COLO829 (cell line): ENCODE measurements at regions not wholly inside any gene's neighbourhood (a gene's known extent, or its start where the extent isn't known, plus 50 kb on each side); places are given as distances from the start of the nearest gene placed in this dataset.
"Not testable (repeated sequence)": the region's sequence is repeated elsewhere in the genome, so short reads cannot be mapped to it uniquely, and the experiment has no call there.

ENCODE experiments used
- DNase-seq: peaks from one replicate; pipeline ENCODE4 v3.0.0; 2012; ENCODE audit warnings: low spot score

DNA sequence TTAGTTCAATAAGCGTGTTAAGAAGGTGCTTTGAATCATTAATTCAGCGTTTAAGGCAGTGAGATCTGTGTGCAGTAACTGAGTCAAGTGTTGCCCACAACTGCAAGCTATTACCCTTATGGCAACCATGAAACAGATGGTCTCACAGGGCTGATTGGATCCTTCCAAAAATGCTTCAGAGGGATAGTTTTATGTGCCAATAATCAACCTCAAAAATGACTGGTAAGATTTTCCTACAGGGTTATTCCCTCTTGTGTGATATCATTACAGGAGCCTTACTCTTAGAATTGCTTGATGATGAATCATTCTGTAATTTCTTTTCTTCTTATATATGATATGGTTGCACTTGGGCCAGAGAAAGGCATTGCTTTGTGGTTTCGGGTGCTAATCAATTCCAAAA is 1299.2 kb upstream of the ATXN8OS start:
- no peak for DNase-seq

DNA sequence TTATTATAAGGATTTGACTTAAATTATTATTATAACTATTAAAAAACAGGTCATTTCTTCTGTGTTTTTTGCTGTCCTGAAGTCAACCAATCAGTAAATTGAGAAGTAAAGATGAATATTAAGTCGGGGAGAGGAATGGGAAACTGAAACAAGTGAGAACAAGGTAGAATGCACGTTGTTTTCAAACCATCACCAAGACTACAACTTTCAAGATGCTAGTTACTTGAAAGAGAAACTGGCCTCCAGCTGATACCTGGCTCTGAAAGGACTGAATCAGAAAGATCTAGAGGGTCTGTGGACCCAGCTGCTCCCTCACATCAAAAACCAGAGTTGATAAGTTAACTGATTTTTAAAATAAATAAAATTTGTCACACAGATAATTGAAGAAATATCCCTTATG is 1301.5 kb upstream of the ATXN8OS start:
- DNase-seq: no peak

- no peak for DNase-seq
Measured at GRCh38 chr13:68784275-68784674, 1323.4 kb upstream of the ATXN8OS start.

- DNase-seq: no peak
Measured at GRCh38 chr13:68759617-68760016, 1348.0 kb upstream of the ATXN8OS start.

DNA sequence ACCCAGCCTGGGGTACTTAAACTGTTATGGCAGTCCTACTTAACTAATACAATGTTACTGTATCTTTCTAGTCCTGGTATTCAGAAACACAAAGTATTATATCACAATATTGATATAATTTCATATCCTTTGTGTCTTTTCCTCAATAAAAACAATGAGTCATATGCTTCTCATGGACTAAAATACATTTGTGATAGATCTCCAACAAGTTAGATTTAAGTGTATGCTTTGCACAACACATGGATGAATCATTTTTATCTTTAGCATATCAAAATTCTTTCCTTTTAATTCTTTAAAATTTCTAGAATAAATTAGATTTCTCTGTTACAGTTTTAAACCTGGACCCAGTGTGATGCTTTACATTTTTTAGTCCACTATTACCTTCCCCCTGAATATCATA is 1357.8 kb upstream of the ATXN8OS start:
- DNase-seq: no peak

- no peak for DNase-seq
Measured at GRCh38 chr13:68748038-68748437, 1359.6 kb upstream of the ATXN8OS start.

DNA sequence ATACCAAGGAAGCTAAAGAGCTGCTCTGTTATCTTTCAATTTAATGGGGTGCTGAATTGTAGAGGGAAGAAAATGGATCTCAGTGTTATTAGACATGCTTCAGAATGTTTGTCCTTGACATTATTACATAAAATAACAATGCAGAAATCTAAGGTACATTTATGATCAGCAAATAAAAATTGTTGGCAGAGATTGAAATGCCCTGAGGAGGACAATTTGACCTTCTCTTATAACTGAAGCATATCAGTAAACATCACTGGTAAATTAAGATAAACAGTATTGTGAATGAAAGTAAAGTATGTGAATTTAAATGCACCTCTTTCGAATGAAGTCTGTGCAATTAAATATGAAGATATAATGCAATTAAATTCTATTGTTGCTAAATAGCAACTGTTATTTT is 1362.1 kb upstream of the ATXN8OS start:
- DNase-seq: no peak

- DNase-seq: no peak
Measured at GRCh38 chr13:68736961-68737360, 1370.7 kb upstream of the ATXN8OS start.

GRCh38 chr13:68727798-68728197 is 1379.8 kb upstream of the ATXN8OS start:
- no peak for DNase-seq

DNA sequence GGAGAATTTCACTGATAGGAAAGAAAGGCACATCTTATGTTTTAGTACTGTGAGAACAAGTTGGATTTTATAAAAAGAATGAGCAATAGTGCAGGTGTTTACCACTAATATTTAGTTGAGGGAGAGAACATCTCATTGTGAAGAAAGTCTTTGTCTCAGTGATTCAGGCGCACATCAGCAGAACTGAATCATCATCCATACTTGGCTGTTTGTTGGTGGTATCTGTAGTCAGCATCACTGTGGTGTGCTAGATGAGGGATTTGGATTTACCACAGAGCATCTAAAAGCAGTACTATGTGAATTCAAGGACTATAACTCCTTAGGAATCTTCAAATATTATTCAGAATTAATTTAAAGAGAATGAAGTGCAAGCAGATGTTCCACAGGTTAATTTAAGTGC is 1380.5 kb upstream of the ATXN8OS start:
- DNase-seq: no peak

GRCh38 chr13:68719815-68720214 is 1387.8 kb upstream of the ATXN8OS start:
- DNase-seq: no peak

GRCh38 chr13:68715651-68716050 is 1392.0 kb upstream of the ATXN8OS start:
- DNase-seq: peak; percentile 9

DNA sequence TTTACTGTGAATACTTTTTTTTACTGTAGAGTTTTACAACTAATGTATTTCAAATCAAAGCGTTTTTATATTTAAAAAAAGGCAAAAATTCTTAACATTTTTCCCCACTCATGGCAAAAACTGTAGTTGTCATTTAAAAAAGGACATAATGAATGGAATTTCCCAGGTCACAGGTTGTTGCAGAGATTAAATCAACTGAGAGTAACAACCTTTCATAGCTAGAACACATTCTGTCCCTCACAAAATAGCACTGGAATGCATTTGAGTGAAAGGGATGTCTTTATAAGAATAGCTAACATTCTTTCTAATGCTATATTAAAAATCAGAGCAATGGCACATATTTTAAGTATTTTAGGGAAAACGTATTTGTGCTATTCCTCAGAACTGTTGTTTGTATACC is 1393.3 kb upstream of the ATXN8OS start:
- no peak for DNase-seq

- no peak for DNase-seq
Measured at GRCh38 chr13:68713394-68713793, 1394.2 kb upstream of the ATXN8OS start.

DNA sequence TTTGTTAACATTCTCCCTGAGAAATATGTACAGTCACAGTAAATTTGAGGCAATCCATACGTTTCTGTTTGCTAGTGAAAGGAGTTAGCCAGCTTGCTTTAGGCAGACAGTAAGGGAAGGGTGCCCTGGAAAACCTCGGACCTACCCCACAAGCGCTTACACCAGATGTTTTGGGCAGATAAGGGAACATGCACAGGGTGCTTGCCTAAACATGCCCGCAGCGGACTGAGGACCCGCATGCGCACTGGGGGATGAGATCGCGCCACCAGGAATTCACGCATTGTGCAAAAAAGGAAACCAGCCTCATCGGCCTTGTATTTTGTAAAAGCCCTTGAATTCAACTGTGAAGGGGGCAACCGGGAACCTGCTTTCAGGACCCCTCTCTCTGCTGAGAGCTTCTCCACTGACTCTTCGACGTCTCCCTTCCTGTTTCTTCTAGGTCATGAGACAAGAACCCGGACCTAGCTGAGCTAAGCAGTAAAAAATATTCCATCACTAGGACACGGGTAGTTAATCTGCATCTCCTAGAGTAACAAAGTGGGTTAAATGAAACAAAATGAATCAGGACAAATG is 1399.2 kb upstream of the ATXN8OS start:
- no peak for DNase-seq

DNA sequence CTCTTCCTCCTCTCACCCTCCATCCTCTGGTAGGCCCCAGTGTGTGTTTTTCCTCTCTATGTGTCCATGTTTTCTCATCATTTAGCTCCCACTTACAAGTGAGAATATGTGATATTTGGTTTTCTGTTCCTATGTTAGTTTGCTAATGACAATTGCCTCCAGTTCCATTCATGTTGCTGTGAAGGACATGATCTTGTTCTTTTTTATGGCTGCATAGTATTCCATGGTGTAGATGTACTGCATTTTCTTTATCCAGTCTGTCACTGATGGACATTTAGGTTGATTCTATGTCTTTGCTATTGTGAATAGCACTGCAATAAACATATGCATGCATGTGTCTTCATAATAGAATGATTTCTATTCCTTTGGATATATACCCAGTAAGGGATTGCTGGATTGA is 1401.6 kb upstream of the ATXN8OS start:
- not testable (repeated sequence) for DNase-seq

- DNase-seq: no peak
Measured at GRCh38 chr13:68697551-68697950, 1410.1 kb upstream of the ATXN8OS start.

GRCh38 chr13:68696907-68697306 is 1410.7 kb upstream of the ATXN8OS start:
- no peak for DNase-seq

- DNase-seq: no peak
Measured at GRCh38 chr13:68692049-68692448, 1415.6 kb upstream of the ATXN8OS start.

- DNase-seq: no peak
Measured at GRCh38 chr13:68690567-68690966, 1417.1 kb upstream of the ATXN8OS start.

DNA sequence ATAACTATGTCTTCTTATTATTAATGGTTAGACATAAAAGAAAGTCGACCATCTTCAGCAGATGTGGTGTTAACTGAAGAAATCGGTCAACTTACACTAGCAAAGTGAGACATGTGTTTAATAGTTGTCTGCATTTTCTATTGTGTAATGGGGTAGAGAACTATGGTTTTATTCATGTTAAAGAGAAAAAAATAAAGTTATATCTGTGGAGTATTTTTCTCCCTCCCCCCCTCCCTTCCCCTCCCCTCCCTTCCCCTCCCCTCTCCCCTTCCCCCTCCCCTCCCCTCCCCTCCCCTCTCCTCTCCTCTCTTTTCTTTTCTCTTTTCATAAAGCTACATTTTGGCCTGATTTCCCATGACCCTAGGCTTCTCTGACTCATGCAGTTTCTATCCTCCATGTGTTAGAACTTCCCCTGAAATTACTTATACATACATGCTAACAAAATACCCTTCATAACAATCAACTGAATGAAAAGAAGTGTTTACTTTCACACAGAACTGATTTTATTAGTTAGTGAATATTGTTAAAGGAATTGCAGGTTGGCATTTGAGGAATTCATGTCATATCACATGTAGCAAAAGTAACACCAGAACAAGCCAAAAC is 1431.0 kb upstream of the ATXN8OS start:
- no peak for DNase-seq

- DNase-seq: no peak
Measured at GRCh38 chr13:68675209-68675608, 1432.4 kb upstream of the ATXN8OS start.

DNA sequence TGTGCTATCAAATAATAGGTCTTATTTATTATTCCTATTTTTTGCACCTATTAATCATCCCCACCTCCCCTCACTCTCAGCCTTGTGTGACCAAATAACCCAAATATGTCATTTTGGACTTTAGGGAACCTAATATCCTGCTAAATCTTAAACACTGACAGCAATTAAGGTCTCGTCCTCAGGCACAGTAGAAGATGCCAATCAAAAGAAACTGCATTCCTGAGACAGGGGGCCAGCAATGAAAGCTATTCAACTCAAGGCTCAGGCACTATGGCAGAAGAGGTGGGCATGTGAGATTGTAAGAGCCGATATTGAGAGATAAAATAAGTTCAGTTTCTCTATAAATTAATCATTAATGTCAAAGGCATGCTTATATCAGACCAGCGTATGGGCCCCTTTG is 1437.7 kb upstream of the PCDH9 start:
- DNase-seq: no peak

- no peak for DNase-seq
Measured at GRCh38 chr13:68666774-68667397, 1436.8 kb upstream of the PCDH9 start.
